Natural killer cell treated with Interleukin-12 subunit alpha and Interleukin-12 subunit beta and Interleukin-15 and Interleukin-18, amount 100 ng/mL, for 72 hours (primary cell): ENCODE measurements at regions not wholly inside any gene's neighbourhood (a gene's known extent, or its start where the extent isn't known, plus 50 kb on each side); places are given as distances from the start of the nearest gene placed in this dataset.
"Not testable (repeated sequence)": the region's sequence is repeated elsewhere in the genome, so short reads cannot be mapped to it uniquely, and the experiment has no call there.

ENCODE experiments used
- ATAC-seq, 2 donors: fragments of 150-1000 bp; cut with Tn5 transposase in 1 of 2; sonication (Bioruptor Pico), chemical (Tn5 transposase) in 1 of 2; 2 replicates each; pipeline ENCODE4 v1.10.0; 2021
- DNase-seq: peaks from one replicate; pipeline ENCODE4 v3.0.0; 2022; ENCODE audit warnings: low spot score
- H3K27ac Mint-ChIP-seq, 2 donors: 1 replicate in 1 of 2; 2 replicates in 1 of 2; pipeline ENCODE4 v1.8.0; 2022; ENCODE audit warnings: mixed read lengths in 2 of 2, mild to moderate bottlenecking in 1 of 2, moderate library complexity in 1 of 2
- H3K27me3 Mint-ChIP-seq, 2 donors: 1 replicate in 1 of 2; 2 replicates in 1 of 2; pipeline ENCODE4 v1.8.0; 2022; ENCODE audit warnings: mixed read lengths in 2 of 2
- H3K36me3 Mint-ChIP-seq: one replicate; pipeline ENCODE4 v1.8.0; 2022; ENCODE audit warnings: mixed read lengths
- H3K4me1 Mint-ChIP-seq, 2 donors: 1 replicate in 1 of 2; 2 replicates in 1 of 2; pipeline ENCODE4 v1.8.0; 2022; ENCODE audit warnings: low read depth in 2 of 2, mixed read lengths in 2 of 2, mild to moderate bottlenecking in 1 of 2
- H3K4me3 Mint-ChIP-seq: one replicate; pipeline ENCODE4 v1.8.0; 2022; ENCODE audit warnings: mixed read lengths
- H3K9me3 Mint-ChIP-seq: 2 replicates; pipeline ENCODE4 v1.8.0; 2022; ENCODE audit warnings: mixed read lengths

DNA sequence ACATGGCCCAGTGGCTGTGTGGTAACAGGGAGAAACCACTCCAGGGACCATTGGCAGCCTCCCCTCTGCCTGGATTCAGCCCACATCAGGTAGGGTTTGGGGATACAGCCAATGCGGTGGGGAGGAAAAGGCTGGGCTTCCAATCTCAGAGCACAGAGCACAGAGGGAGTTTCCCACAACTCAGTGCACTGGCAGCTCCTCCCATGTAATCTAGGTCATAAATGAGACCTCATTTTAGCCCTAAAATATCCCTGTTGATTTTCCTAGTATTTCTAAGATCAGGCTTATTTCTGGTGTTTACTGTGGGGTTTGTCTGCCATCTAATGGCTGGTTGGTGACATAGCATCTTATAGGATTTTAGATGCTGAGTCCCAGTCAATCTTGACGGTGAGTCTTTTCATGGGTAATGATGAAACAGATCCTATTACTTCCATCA lies 462.8 kb downstream of the RPIA start:
- not testable (repeated sequence) for H3K9me3 Mint-ChIP-seq, H3K36me3 Mint-ChIP-seq, ATAC-seq, DNase-seq, H3K27me3 Mint-ChIP-seq, H3K4me1 Mint-ChIP-seq, H3K4me3 Mint-ChIP-seq, H3K27ac Mint-ChIP-seq

DNA sequence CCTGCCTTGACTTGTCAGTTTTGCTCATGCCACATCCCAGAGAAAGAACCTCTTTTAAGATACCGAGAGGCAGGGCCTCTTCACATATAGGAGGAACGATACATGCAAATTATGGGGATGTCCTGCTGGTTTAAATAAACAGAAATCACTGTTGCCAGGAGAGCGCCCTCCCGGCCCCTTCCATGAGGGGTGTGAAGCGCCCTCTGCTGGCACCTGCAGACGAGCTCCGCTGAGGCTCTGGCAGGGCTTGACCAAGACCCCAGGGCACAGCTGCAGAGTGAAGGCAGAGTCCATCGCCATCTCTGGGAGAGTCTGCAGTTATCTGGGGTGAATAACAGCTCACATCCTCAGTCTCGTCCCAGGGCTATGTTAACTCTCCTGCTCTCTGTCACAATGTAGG lies 468.8 kb downstream of the RPIA start:
- H3K27ac Mint-ChIP-seq, ATAC-seq, H3K4me1 Mint-ChIP-seq, H3K4me3 Mint-ChIP-seq, H3K27me3 Mint-ChIP-seq, DNase-seq, H3K9me3 Mint-ChIP-seq, H3K36me3 Mint-ChIP-seq: not testable (repeated sequence)

DNA sequence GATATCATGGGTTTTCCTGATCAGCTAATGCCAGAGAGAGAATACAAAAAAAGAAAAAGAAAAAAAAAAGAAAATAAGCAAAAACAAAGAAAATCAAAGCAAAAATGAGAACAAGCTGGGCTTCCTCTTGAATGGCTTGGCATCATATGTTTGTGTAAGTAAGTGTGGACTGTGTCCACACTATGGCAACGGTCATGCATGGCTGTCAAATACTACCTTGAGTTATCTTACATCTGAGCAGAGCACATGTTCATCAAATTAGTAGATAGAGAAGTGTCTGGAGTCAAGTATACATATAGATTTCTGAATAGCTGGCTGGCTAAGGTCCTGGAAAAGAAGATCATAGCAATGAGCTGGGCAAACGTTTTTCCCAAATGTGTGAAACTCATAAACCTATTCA lies 470.2 kb downstream of the RPIA start:
- not testable (repeated sequence) for H3K9me3 Mint-ChIP-seq, ATAC-seq, H3K36me3 Mint-ChIP-seq, H3K27ac Mint-ChIP-seq, H3K4me3 Mint-ChIP-seq, DNase-seq, H3K27me3 Mint-ChIP-seq, H3K4me1 Mint-ChIP-seq

DNA sequence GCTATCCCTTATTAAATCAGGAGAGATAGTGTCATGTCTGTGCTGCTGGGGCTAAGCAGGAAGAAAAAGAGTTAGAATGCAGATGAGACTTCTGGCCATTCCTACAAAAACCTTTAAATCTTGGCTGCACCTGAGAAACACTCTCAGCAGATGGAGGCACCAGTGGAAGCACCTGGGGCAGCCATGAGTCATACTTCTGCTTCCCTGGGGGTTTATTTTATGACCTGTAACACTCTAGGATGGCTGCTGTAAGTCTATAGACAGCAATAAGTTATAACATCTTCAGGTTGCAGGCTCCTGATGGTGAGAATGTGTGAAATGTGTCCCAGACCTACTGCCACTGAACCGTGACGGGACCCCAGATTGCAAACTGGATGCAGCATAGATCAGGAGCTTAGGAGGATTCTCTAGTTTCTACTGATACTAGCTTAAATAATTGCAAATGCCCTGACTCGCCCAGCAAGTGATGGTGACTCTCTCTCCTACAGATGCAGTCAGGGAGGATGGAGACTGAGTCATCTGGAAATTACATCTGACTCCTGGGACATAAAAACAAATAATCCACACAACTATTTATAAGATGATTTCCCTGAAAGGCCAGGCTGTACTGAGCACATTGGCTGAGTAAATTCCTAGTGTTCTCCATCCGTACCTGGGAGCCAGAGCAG lies 479.2 kb downstream of the RPIA start:
- H3K27ac Mint-ChIP-seq, DNase-seq, H3K27me3 Mint-ChIP-seq, ATAC-seq, H3K4me3 Mint-ChIP-seq, H3K9me3 Mint-ChIP-seq, H3K4me1 Mint-ChIP-seq, H3K36me3 Mint-ChIP-seq: not testable (repeated sequence)

DNA sequence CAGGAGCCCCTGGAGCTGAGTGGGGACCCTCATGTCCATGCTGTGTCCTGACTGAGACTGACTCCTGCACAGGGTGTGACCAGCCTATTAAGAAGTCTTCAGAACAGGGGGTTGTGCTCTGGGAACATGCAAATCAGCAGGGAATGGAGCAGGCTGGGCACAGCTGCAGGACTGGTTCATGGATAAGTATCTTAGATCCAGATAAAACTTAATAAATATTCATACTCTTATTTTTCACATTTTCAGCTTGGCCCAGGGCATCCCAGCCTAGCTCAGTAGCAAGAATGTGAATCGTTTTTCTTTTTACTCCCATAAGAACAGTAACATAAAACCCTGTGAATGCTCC lies 479.7 kb downstream of the RPIA start:
- ATAC-seq, H3K4me1 Mint-ChIP-seq: not testable (repeated sequence)

DNA sequence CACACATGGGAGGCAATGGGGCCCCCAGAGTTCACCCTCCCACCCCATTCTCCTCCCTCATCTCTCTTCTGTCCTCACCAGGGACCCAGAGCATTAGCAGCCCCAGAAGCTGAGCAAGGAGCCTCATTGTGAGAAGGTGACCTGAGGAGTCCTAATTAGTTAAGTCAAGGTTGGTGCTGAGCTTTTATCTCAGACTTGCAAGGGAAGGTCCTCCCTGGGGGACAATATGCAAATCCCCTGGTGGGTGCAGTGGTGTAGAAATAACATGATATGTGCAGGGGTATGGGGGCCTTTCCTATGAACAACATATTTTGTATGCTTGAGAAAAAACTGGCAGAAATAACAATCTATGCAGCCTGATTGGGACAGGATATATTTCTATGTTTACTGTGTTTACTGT lies 485.5 kb downstream of the RPIA start:
- DNase-seq, H3K9me3 Mint-ChIP-seq, H3K36me3 Mint-ChIP-seq, ATAC-seq, H3K4me3 Mint-ChIP-seq, H3K27ac Mint-ChIP-seq, H3K27me3 Mint-ChIP-seq, H3K4me1 Mint-ChIP-seq: not testable (repeated sequence)

More for the DNA sequence above, 479.7 kb downstream of the RPIA start:
- DNase-seq, H3K27me3 Mint-ChIP-seq, H3K4me3 Mint-ChIP-seq, H3K27ac Mint-ChIP-seq, H3K36me3 Mint-ChIP-seq, H3K9me3 Mint-ChIP-seq: not testable (repeated sequence)

DNA sequence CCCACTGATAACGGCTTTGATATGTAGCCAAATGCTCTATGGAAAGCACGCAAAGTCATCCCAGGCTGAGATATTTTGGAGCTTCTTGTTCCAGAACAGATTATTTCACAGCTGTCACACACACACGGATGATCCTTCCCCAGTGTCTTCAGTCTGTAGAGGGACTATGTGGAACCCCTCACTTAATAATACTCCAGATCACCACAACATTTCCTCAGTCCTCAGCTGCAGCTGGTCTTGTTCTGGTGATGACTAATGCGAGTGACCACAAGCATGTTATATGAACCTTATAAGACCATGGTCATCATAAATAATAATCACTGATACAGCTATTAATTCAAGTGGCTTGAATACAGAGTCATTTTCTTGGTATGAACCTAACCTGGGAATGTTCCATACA lies 490.7 kb downstream of the RPIA start:
- H3K4me3 Mint-ChIP-seq: not testable (repeated sequence)

DNA sequence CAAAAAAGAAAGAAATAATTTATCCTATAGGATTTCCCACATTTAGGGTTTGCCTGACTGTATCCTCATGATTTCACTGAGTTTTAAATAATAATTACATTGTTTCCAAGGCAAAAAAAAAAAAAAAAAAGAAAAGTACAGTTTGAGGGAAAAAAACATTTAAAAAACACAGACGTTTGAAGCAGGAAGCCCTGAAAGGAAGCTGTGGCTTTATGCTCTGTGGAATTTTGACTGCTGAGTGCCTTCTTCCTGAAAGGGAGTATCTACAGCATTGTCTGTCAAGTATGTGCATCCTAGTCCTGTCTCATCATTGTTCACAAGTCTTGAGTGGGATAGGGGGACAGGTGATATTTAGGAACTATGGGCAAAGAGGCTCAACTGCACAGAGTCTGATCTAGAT lies 493.3 kb downstream of the RPIA start:
- DNase-seq, H3K27me3 Mint-ChIP-seq, H3K9me3 Mint-ChIP-seq, H3K36me3 Mint-ChIP-seq, ATAC-seq, H3K27ac Mint-ChIP-seq, H3K4me3 Mint-ChIP-seq, H3K4me1 Mint-ChIP-seq: not testable (repeated sequence)

More for the DNA sequence above, 490.7 kb downstream of the RPIA start:
- H3K27ac Mint-ChIP-seq, H3K9me3 Mint-ChIP-seq, H3K36me3 Mint-ChIP-seq, H3K27me3 Mint-ChIP-seq, ATAC-seq, DNase-seq, H3K4me1 Mint-ChIP-seq: not testable (repeated sequence)

DNA sequence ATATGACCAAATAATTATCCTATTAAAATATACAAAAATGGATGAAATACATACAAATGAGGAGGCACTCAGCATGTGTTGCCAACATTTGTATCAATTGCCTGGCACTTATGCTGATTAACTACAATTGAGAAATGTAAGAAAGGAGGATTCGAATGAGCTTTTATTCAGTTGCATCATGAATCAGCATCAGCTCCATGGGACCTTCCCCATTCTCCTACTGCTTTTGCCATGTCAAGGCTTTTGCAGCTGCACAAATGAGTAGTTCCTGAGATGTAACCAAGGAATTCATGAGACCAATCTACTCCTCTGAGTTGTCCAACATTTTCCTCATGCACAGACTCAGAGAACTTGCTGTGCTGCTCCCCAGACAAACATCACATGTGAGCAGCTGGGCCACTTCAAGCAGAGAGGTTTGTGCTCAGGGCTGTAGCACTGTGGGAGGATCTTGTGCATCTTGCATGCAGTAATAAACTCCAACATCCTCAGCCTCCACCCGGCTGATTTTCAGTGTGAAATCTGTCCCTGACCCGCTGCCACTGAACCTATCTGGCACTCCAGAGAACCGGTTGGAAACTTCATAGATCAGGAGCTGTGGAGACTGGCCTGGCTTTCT lies 504.3 kb downstream of the RPIA start:
- not testable (repeated sequence) for ATAC-seq, DNase-seq, H3K27ac Mint-ChIP-seq

DNA sequence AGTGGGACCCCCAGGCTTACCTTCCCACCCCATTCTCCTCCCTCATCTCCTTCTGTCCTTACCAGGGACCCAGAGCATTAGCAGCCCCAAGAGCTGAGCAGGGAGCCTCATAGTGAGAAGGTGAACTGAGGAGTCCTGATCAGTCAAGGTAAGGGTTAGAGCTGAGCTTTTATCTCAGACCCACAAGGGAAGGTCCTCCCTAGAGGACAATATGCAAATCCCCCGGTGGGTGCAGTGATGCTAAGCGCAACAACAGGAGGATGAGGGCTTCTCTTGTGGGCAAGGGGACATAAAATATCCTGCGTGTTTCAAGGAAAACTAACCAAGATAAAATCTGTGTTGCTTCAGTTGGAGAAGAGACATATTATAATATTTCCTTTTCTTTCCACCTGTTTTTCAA lies 505.2 kb downstream of the RPIA start:
- H3K36me3 Mint-ChIP-seq, H3K9me3 Mint-ChIP-seq, ATAC-seq, H3K4me1 Mint-ChIP-seq, DNase-seq, H3K27me3 Mint-ChIP-seq, H3K4me3 Mint-ChIP-seq, H3K27ac Mint-ChIP-seq: not testable (repeated sequence)

More for the DNA sequence above, 504.3 kb downstream of the RPIA start:
- H3K4me3 Mint-ChIP-seq, H3K36me3 Mint-ChIP-seq, H3K27me3 Mint-ChIP-seq, H3K4me1 Mint-ChIP-seq, H3K9me3 Mint-ChIP-seq: not testable (repeated sequence)

DNA sequence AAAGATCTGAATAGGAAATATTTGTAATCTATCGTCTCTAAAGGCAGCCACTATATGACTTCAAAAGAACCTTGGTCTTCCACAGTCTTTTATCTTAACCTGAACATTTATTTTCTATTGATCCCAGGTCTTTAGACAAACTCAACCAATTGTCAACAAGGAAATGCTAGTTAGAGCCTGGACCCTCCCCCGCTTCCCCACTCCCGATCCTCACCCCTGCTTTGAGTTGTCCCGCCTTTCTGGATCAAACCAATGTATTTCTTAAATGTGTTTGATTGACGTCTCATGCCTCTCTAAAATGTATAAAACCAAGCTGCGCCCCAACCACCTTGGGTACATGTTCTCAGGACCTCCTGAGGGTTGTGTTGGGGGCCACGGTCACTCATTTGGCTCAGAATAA lies 506.6 kb downstream of the RPIA start:
- not testable (repeated sequence) for H3K27ac Mint-ChIP-seq

DNA sequence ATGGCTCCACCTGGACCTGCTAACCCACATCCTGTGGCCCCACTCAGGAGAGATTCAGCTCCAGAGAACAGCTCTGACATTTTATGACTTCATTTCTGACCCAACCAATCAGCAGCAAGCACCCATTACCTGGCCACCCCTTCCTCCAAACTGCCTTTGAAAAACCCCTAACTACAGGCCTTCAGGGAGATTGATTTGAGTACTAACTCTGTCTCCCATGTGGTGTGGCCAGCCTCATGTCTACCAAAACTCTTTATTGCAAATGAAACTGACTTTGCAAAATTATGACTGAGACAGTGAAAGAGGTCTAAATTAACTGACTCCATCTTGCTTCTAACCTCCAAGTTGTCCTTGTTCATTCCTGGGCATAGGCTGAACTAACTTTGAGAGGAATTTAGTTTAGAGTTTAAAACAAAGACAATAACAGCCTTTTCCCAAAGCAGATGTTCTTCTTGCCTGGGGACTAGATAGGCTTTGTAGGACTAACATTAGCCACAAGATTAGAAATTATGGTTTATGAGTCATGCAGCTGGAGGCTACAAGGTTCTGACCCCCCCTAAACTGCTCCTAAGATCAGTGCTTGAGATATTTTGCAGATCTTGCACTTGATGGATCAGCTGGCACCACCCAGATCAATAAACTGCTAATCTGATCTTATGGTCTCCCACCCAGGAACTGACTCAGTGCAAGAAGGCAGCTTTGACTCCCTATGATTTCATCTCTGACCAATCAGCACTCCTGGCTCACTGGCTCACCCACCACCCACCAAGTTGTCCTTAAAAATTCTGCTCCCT lies 508.2 kb downstream of the RPIA start:
- ATAC-seq, H3K27me3 Mint-ChIP-seq: not testable (repeated sequence)

More for the DNA sequence above, 506.6 kb downstream of the RPIA start:
- not testable (repeated sequence) for DNase-seq, H3K4me3 Mint-ChIP-seq, H3K27me3 Mint-ChIP-seq, ATAC-seq, H3K4me1 Mint-ChIP-seq, H3K9me3 Mint-ChIP-seq, H3K36me3 Mint-ChIP-seq

DNA sequence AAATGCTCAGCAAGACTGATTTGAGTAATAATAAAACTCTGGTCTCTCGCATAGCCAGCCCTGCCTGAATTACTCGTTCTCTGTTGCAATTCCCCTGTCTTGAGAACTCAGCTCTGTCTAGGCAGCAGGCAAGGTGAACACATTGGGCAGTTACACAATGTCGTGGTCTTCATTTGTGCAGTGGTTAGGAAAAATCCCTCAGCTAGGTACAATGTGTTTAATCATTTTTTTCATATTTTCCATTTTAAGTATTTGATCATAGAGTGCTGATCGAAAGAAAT lies 508.7 kb downstream of the RPIA start:
- H3K27me3 Mint-ChIP-seq, H3K36me3 Mint-ChIP-seq, DNase-seq, H3K4me3 Mint-ChIP-seq, H3K4me1 Mint-ChIP-seq, H3K27ac Mint-ChIP-seq, H3K9me3 Mint-ChIP-seq: not testable (repeated sequence)
- peak in 1 of 2 donors; percentile 52 for ATAC-seq

More for the DNA sequence above, 508.2 kb downstream of the RPIA start:
- not testable (repeated sequence) for H3K27ac Mint-ChIP-seq, H3K9me3 Mint-ChIP-seq, H3K36me3 Mint-ChIP-seq, H3K4me1 Mint-ChIP-seq, H3K4me3 Mint-ChIP-seq, DNase-seq

DNA sequence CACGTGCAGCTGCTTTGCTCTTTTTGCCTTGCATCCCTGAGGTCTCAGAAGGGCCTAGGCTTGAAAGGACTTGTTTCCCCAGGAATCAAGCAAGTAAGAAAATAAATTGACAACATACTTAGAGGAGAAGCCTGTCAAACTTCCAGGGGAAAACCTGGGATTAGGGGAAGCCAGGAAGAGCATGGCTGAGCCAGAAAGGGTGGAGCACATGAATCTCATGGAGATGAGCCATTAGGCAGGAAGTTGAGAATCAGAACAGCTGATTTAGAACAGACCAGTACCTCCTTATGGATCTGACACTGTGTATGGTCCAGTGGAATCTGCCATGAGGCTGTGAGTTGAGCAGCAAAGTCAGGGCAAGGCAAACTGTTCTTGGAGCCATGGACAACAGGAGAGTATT lies 511.0 kb downstream of the RPIA start:
- not testable (repeated sequence) for H3K27me3 Mint-ChIP-seq, H3K36me3 Mint-ChIP-seq, H3K4me3 Mint-ChIP-seq, H3K27ac Mint-ChIP-seq, ATAC-seq, H3K9me3 Mint-ChIP-seq, DNase-seq, H3K4me1 Mint-ChIP-seq
